BLaER1 (cell line): ENCODE measurements at regions not wholly inside any gene's neighbourhood (a gene's known extent, or its start where the extent isn't known, plus 50 kb on each side); places are given as distances from the start of the nearest gene placed in this dataset.

Experiments used
- H3K27ac ChIP-seq: shearing (Covaris generic); formaldehyde crosslinking; 2 replicates; pipeline ENCODE4 v1.8.1; 2022
- H3K27me3 ChIP-seq: shearing (Covaris generic); formaldehyde crosslinking; 2 replicates; pipeline ENCODE4 v1.8.1; 2022
- H3K36me3 ChIP-seq: shearing (Covaris generic); formaldehyde crosslinking; 2 replicates; pipeline ENCODE4 v1.8.1; 2022
- H3K4me1 ChIP-seq: shearing (Covaris generic); formaldehyde crosslinking; 2 replicates; pipeline ENCODE4 v1.8.1; 2022
- H3K4me2 ChIP-seq: shearing (Covaris generic); formaldehyde crosslinking; 2 replicates; pipeline ENCODE4 v1.8.1; 2022
- H3K4me3 ChIP-seq: shearing (Covaris generic); formaldehyde crosslinking; 2 replicates; pipeline ENCODE4 v1.8.1; 2022
- H3K9ac ChIP-seq: shearing (Covaris generic); formaldehyde crosslinking; 2 replicates; pipeline ENCODE4 v1.8.1; 2022
- H3K9me3 ChIP-seq: shearing (Covaris generic); formaldehyde crosslinking; 2 replicates; pipeline ENCODE4 v1.8.1; 2022
- H4K20me1 ChIP-seq: shearing (Covaris generic); formaldehyde crosslinking; 2 replicates; pipeline ENCODE4 v1.8.1; 2022
- Cebpa-rat ChIP-seq: shearing (Covaris generic); IDR thresholded peaks from 2 replicates; pipeline ENCODE4 v1.8.1; 2022

GRCh38 chr9:8205576-8205975 is 406.0 kb upstream of the DMAC1 start:
- Histone ChIP-seq H4K20me1 (no peaks in the 10 kb centered on the region), H3K27ac (no peak overlapping the region), H3K36me3 (no peaks in the 10 kb centered on the region), H3K9me3 (no peaks in the 10 kb centered on the region), H3K4me3 (no peak overlapping the region), H3K27me3 (no peaks in the 10 kb centered on the region), H3K4me1 (peaks cover 3% of the 10 kb centered on the region; the same call in 1 of the 2 replicates), H3K4me2 (no peak overlapping the region; the same call in 1 of the 2 replicates), H3K9ac (no peak overlapping the region)
- TF ChIP-seq Cebpa-rat = no peak

- Histone ChIP-seq H3K27me3 (no peaks in the 10 kb centered on the region), H3K36me3 (no peaks in the 10 kb centered on the region), H3K27ac (no peak overlapping the region), H3K9ac (no peak overlapping the region), H4K20me1 (no peaks in the 10 kb centered on the region), H3K9me3 (peaks cover 24% of the 10 kb centered on the region), H3K4me3 (no peak overlapping the region), H3K4me1 (no peaks in the 10 kb centered on the region), H3K4me2 (no peak overlapping the region)
- no peak for TF ChIP-seq Cebpa-rat
Measured at GRCh38 chr9:8189881-8190280, 390.3 kb upstream of the DMAC1 start.

GRCh38 chr9:8188723-8189407 is 389.3 kb upstream of the DMAC1 start:
- no peak for TF ChIP-seq Cebpa-rat
- no peaks in the 10 kb centered on the region for H4K20me1 ChIP-seq
- H3K4me3 ChIP-seq = no peak overlapping the region
- H3K36me3 ChIP-seq = no peaks in the 10 kb centered on the region
- H3K9me3 ChIP-seq = peaks cover 24% of the 10 kb centered on the region
- H3K27ac ChIP-seq = no peak overlapping the region
- no peak overlapping the region for H3K4me2 ChIP-seq
- H3K4me1 ChIP-seq = no peaks in the 10 kb centered on the region
- no peak overlapping the region for H3K9ac ChIP-seq
- no peaks in the 10 kb centered on the region for H3K27me3 ChIP-seq

- no peak overlapping the region for H3K4me2 ChIP-seq
- TF ChIP-seq Cebpa-rat = no peak
- H3K4me3 ChIP-seq = no peak overlapping the region
- H3K27me3 ChIP-seq = no peaks in the 10 kb centered on the region
- H3K27ac ChIP-seq = no peak overlapping the region
- H3K4me1 ChIP-seq = no peaks in the 10 kb centered on the region
- no peaks in the 10 kb centered on the region for H3K36me3 ChIP-seq
- H3K9me3 ChIP-seq = peaks cover 8% of the 10 kb centered on the region; the same call in 1 of the 2 replicates
- H3K9ac ChIP-seq = no peak overlapping the region
- no peaks in the 10 kb centered on the region for H4K20me1 ChIP-seq
Measured at GRCh38 chr9:8186560-8186959, 387.0 kb upstream of the DMAC1 start.

GRCh38 chr9:8183618-8184017 is 384.0 kb upstream of the DMAC1 start:
- Histone ChIP-seq H3K4me2 (no peak overlapping the region), H3K27me3 (no peaks in the 10 kb centered on the region), H3K36me3 (no peaks in the 10 kb centered on the region), H4K20me1 (no peaks in the 10 kb centered on the region), H3K4me3 (no peak overlapping the region), H3K9ac (no peak overlapping the region), H3K4me1 (no peaks in the 10 kb centered on the region), H3K9me3 (no peaks in the 10 kb centered on the region), H3K27ac (no peak overlapping the region)
- TF ChIP-seq Cebpa-rat = no peak

GRCh38 chr9:8179381-8180053 is 379.9 kb upstream of the DMAC1 start:
- no peak for TF ChIP-seq Cebpa-rat
- Histone ChIP-seq H3K4me2 (no peak overlapping the region), H3K27me3 (no peaks in the 10 kb centered on the region), H3K9me3 (no peaks in the 10 kb centered on the region), H3K4me3 (no peak overlapping the region), H3K27ac (no peak overlapping the region), H4K20me1 (no peaks in the 10 kb centered on the region), H3K9ac (no peak overlapping the region), H3K4me1 (no peaks in the 10 kb centered on the region), H3K36me3 (no peaks in the 10 kb centered on the region)

GRCh38 chr9:8172000-8172399 is 372.4 kb upstream of the DMAC1 start:
- H3K4me1 ChIP-seq = 0 out of 2 replicates have a peak, but pooled peaks cover 4% of the 10 kb centered on the region
- H4K20me1 ChIP-seq = no peaks in the 10 kb centered on the region
- no peak for TF ChIP-seq Cebpa-rat
- H3K27me3 ChIP-seq = no peaks in the 10 kb centered on the region
- no peak overlapping the region for H3K4me2 ChIP-seq
- H3K36me3 ChIP-seq = no peaks in the 10 kb centered on the region
- no peak overlapping the region for H3K4me3 ChIP-seq
- H3K27ac ChIP-seq = no peak overlapping the region
- no peak overlapping the region for H3K9ac ChIP-seq
- no peaks in the 10 kb centered on the region for H3K9me3 ChIP-seq

GRCh38 chr9:8168916-8169438 is 369.4 kb upstream of the DMAC1 start:
- H4K20me1 ChIP-seq = no peaks in the 10 kb centered on the region
- no peak overlapping the region for H3K4me2 ChIP-seq
- H3K4me1 ChIP-seq = 0 out of 2 replicates have a peak, but pooled peaks cover 4% of the 10 kb centered on the region
- no peaks in the 10 kb centered on the region for H3K9me3 ChIP-seq
- no peak overlapping the region for H3K4me3 ChIP-seq
- no peak overlapping the region for H3K27ac ChIP-seq
- no peak for TF ChIP-seq Cebpa-rat
- H3K9ac ChIP-seq = no peak overlapping the region
- no peaks in the 10 kb centered on the region for H3K36me3 ChIP-seq
- H3K27me3 ChIP-seq = no peaks in the 10 kb centered on the region

GRCh38 chr9:8160787-8161186 is 361.2 kb upstream of the DMAC1 start:
- no peaks in the 10 kb centered on the region for H3K4me1 ChIP-seq
- H4K20me1 ChIP-seq = no peaks in the 10 kb centered on the region
- H3K4me2 ChIP-seq = no peak overlapping the region
- no peaks in the 10 kb centered on the region for H3K27me3 ChIP-seq
- no peak overlapping the region for H3K27ac ChIP-seq
- no peak overlapping the region for H3K9ac ChIP-seq
- H3K9me3 ChIP-seq = no peaks in the 10 kb centered on the region
- no peak overlapping the region for H3K4me3 ChIP-seq
- no peak for TF ChIP-seq Cebpa-rat
- no peaks in the 10 kb centered on the region for H3K36me3 ChIP-seq

- no peak overlapping the region for H3K4me3 ChIP-seq
- no peaks in the 10 kb centered on the region for H3K27me3 ChIP-seq
- H3K27ac ChIP-seq = no peak overlapping the region
- no peak for TF ChIP-seq Cebpa-rat
- H3K4me2 ChIP-seq = no peak overlapping the region
- no peaks in the 10 kb centered on the region for H3K4me1 ChIP-seq
- no peaks in the 10 kb centered on the region for H3K36me3 ChIP-seq
- no peaks in the 10 kb centered on the region for H3K9me3 ChIP-seq
- no peaks in the 10 kb centered on the region for H4K20me1 ChIP-seq
- no peak overlapping the region for H3K9ac ChIP-seq
Measured at GRCh38 chr9:8158574-8158973, 359.0 kb upstream of the DMAC1 start.
